ENCODE measurements at regions not wholly inside any gene's neighbourhood (a gene's known extent, or its start where the extent isn't known, plus 50 kb on each side); places are given as distances from the start of the nearest gene placed in this dataset.

GRCh38 chr10:130817046-130817624, 494.4 kb downstream of the TCERG1L start:
- BruUV-seq (replicated peaks), result no TSS peak

GRCh38 chr10:130817674-130818073, 493.8 kb downstream of the TCERG1L start:
- DNase-seq (no peak), ATAC-seq (no peak)
- Histone ChIP-seq H3K9me2 (replicated peaks; ENCODE audit: low read length) (no peaks in the 10 kb centered on the region), H3K4me1 (ENCODE audit: insufficient read depth, low read length) (no peaks in the 10 kb centered on the region), H3K27me3 (ENCODE audit: low read length) (no peaks in the 10 kb centered on the region), H3K9ac (ENCODE audit: low read length) (no peak overlapping the region), H3K36me3 (ENCODE audit: low read depth, low read length) (no peaks in the 10 kb centered on the region), H4K20me1 (ENCODE audit: low read length) (no peaks in the 10 kb centered on the region), H3K4me3 (ENCODE audit: low read length) (no peak overlapping the region), H3K9me3 (ENCODE audit: low read length) (no peaks in the 10 kb centered on the region), H3K27ac (ENCODE audit: low read length) (no peak overlapping the region), H2AFZ (ENCODE audit: low read length) (no peak overlapping the region), H3K79me2 (ENCODE audit: low read length) (no peaks in the 10 kb centered on the region), H3K4me2 (ENCODE audit: low read length) (no peak overlapping the region), H3F3A (ENCODE audit: low read length, unreplicated experiment) (no peaks in the 10 kb centered on the region)
- CTCF ChIA-PET, result no interaction called here
- intact Hi-C loops (cut with micrococcal nuclease), result no loop called here
- POLR2A ChIA-PET (ENCODE audit: unreplicated experiment), result no interaction called here
- TF ChIP-seq EZH2phosphoT487 (IDR thresholded peaks at IDR 0.05; ENCODE audit: borderline replicate concordance, low read length) (no peak), EZH2 (IDR thresholded peaks at IDR 0.05; ENCODE audit: low read length, unreplicated experiment) (no peak)
- TF ChIP-seq, protein P1, sequence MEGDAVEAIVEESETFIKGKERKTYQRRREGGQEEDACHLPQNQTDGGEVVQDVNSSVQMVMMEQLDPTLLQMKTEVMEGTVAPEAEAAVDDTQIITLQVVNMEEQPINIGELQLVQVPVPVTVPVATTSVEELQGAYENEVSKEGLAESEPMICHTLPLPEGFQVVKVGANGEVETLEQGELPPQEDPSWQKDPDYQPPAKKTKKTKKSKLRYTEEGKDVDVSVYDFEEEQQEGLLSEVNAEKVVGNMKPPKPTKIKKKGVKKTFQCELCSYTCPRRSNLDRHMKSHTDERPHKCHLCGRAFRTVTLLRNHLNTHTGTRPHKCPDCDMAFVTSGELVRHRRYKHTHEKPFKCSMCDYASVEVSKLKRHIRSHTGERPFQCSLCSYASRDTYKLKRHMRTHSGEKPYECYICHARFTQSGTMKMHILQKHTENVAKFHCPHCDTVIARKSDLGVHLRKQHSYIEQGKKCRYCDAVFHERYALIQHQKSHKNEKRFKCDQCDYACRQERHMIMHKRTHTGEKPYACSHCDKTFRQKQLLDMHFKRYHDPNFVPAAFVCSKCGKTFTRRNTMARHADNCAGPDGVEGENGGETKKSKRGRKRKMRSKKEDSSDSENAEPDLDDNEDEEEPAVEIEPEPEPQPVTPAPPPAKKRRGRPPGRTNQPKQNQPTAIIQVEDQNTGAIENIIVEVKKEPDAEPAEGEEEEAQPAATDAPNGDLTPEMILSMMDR (conservative IDR thresholded peaks at IDR 0.05; ENCODE audit: low read depth, low read length), result no peak
- no TSS peak for BruUV-seq (replicated peaks)

More at GRCh38 chr10:130817046-130817624, 494.4 kb downstream of the TCERG1L start:
- H3F3A ChIP-seq (ENCODE audit: low read length, unreplicated experiment), result no peaks in the 10 kb centered on the region
- no peaks in the 10 kb centered on the region for H3K4me1 ChIP-seq (ENCODE audit: insufficient read depth, low read length)
- intact Hi-C loops (cut with micrococcal nuclease), result no loop called here
- ChIA-PET POLR2A (ENCODE audit: unreplicated experiment) (no interaction called here), CTCF (no interaction called here)
- no peak for DNase-seq
- no peaks in the 10 kb centered on the region for H3K27me3 ChIP-seq (ENCODE audit: low read length)
- H3K9ac ChIP-seq (ENCODE audit: low read length), result no peak overlapping the region
- H3K27ac ChIP-seq (ENCODE audit: low read length), result no peak overlapping the region
- H3K9me3 ChIP-seq (ENCODE audit: low read length), result no peaks in the 10 kb centered on the region
- H3K79me2 ChIP-seq (ENCODE audit: low read length), result no peaks in the 10 kb centered on the region
- TF ChIP-seq EZH2 (IDR thresholded peaks at IDR 0.05; ENCODE audit: low read length, unreplicated experiment), result no peak
- TF ChIP-seq, protein P1 (conservative IDR thresholded peaks at IDR 0.05; ENCODE audit: low read depth, low read length), result no peak
- no peak for TF ChIP-seq EZH2phosphoT487 (IDR thresholded peaks at IDR 0.05; ENCODE audit: borderline replicate concordance, low read length)
- no peak for ATAC-seq
- no peaks in the 10 kb centered on the region for H4K20me1 ChIP-seq (ENCODE audit: low read length)
- no peak overlapping the region for H3K4me2 ChIP-seq (ENCODE audit: low read length)
- no peaks in the 10 kb centered on the region for H3K9me2 ChIP-seq (replicated peaks; ENCODE audit: low read length)
- H2AFZ ChIP-seq (ENCODE audit: low read length), result no peak overlapping the region
- H3K4me3 ChIP-seq (ENCODE audit: low read length), result no peak overlapping the region
- no peaks in the 10 kb centered on the region for H3K36me3 ChIP-seq (ENCODE audit: low read depth, low read length)

DNA sequence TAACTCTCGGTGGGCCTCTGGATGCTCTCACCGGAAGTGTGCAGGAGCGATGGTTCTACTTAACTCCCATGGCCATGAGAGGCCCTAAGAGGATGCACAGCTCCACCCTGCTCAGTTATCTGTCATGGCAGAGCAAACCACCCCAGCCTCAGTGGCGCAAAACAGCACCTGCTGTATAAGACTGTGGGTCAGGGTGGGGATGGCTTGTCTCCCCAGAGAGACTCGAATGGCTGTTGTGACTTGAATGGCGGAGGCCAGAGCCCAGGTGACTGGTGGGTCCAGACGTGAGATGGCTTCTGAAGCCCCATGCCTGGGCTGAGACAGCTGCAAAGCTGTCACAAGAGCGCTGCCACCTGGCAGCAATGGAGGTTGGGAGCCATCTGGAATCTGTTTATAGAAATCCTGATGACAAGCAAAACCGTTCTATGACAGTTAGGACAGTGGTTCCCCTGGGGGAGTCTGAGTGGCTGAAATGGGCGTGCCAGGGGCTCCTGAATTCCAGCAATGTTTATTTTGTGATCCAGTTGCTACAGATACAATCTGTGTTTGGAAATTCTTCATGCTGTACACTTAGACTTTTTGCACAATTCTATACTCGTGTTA, 490.5 kb downstream of the TCERG1L start:
- Histone ChIP-seq H3K9ac (ENCODE audit: low read length) (no peak overlapping the region), H3K36me3 (ENCODE audit: low read depth, low read length) (no peaks in the 10 kb centered on the region), H4K20me1 (ENCODE audit: low read length) (no peaks in the 10 kb centered on the region), H2AFZ (ENCODE audit: low read length) (no peak overlapping the region), H3K4me1 (ENCODE audit: insufficient read depth, low read length) (no peaks in the 10 kb centered on the region), H3K27ac (ENCODE audit: low read length) (no peak overlapping the region), H3K9me3 (ENCODE audit: low read length) (no peaks in the 10 kb centered on the region), H3F3A (ENCODE audit: low read length, unreplicated experiment) (no peaks in the 10 kb centered on the region), H3K9me2 (replicated peaks; ENCODE audit: low read length) (no peaks in the 10 kb centered on the region), H3K27me3 (ENCODE audit: low read length) (no peaks in the 10 kb centered on the region), H3K4me2 (ENCODE audit: low read length) (no peak overlapping the region), H3K4me3 (ENCODE audit: low read length) (no peak overlapping the region), H3K79me2 (ENCODE audit: low read length) (no peaks in the 10 kb centered on the region)
- ATAC-seq (no peak), DNase-seq (no peak)
- TF ChIP-seq, protein P1 (conservative IDR thresholded peaks at IDR 0.05; ENCODE audit: low read depth, low read length), result no peak
- TF ChIP-seq EZH2 (IDR thresholded peaks at IDR 0.05; ENCODE audit: low read length, unreplicated experiment) (no peak), EZH2phosphoT487 (IDR thresholded peaks at IDR 0.05; ENCODE audit: borderline replicate concordance, low read length) (no peak)
- POLR2A ChIA-PET (ENCODE audit: unreplicated experiment), result no interaction called here
- BruUV-seq (replicated peaks), result no TSS peak
- intact Hi-C loops (cut with micrococcal nuclease), result no loop called here
- CTCF ChIA-PET, result no interaction called here
